Keratinocyte (primary cell): ENCODE measurements at regions not wholly inside any gene's neighbourhood (a gene's known extent, or its start where the extent isn't known, plus 50 kb on each side); places are given as distances from the start of the nearest gene placed in this dataset.

Experiments used
- DNase-seq: peaks from one replicate; pipeline ENCODE4 v3.0.0-alpha.2; 2011; ENCODE audit warnings: low read depth, missing footprints, low spot score
- FAIRE-seq: peaks from 2 replicates; lab custom pipeline; 2011; peaks lifted over from hg19 to GRCh38; lab: Jason Lieb, UNC
- H2AFZ ChIP-seq: 2 replicates; pipeline ENCODE4 v1.6.0; 2012; ENCODE audit warnings: low read length, control low read depth, inconsistent platforms; ENCODE audit not compliant: control insufficient read depth
- H3K27ac ChIP-seq: 2 replicates; pipeline ENCODE4 v1.5.1; 2011; ENCODE audit warnings: low read length; ENCODE audit not compliant: control insufficient read depth, insufficient read depth
- H3K27me3 ChIP-seq: 3 replicates; pipeline ENCODE4 v1.6.0; 2011; ENCODE audit warnings: low read length; ENCODE audit not compliant: control insufficient read depth, insufficient read depth; ENCODE audit errors: extremely low read depth
- H3K36me3 ChIP-seq, 2 experiments: 2 replicates in 1 of 2; 3 replicates in 1 of 2; pipeline ENCODE4 v1.5.1; 2011; ENCODE audit warnings: low read length in 2 of 2, mild to moderate bottlenecking in 1 of 2; ENCODE audit not compliant: control insufficient read depth in 2 of 2, insufficient read depth in 2 of 2; ENCODE audit errors: extremely low read depth in 1 of 2
- H3K4me1 ChIP-seq: 3 replicates; pipeline ENCODE4 v1.5.1; 2011; ENCODE audit warnings: low read length; ENCODE audit not compliant: control insufficient read depth, insufficient read depth; ENCODE audit errors: extremely low read depth
- H3K4me2 ChIP-seq: 3 replicates; pipeline ENCODE4 v1.6.0; 2011; ENCODE audit warnings: low read depth, low read length; ENCODE audit not compliant: control insufficient read depth, insufficient read depth; ENCODE audit errors: extremely low read depth
- H3K4me3 ChIP-seq, 3 experiments: fragments of 200-600 bp in 1 of 3; sonication (generic) in 1 of 3; 2 replicates in 2 of 3; 3 replicates in 1 of 3; pipeline ENCODE4 v1.5.1; 2011 to 2016; ENCODE audit warnings: low read length in 3 of 3, mild to moderate bottlenecking in 3 of 3, control low read depth in 2 of 3, inconsistent platforms in 1 of 3, low read depth in 1 of 3, mixed read lengths in 1 of 3, mixed run types in 1 of 3, moderate library complexity in 1 of 3; ENCODE audit not compliant: control insufficient read depth in 2 of 3, insufficient read depth in 2 of 3; ENCODE audit errors: extremely low read depth in 1 of 3
- H3K79me2 ChIP-seq: 2 replicates; pipeline ENCODE4 v1.6.0; 2012; ENCODE audit warnings: low read length; ENCODE audit not compliant: control insufficient read depth, insufficient read depth
- H3K9ac ChIP-seq: 3 replicates; pipeline ENCODE4 v1.6.0; 2011; ENCODE audit warnings: low read length; ENCODE audit not compliant: control insufficient read depth, insufficient read depth; ENCODE audit errors: extremely low read depth
- H3K9me1 ChIP-seq: 3 replicates; pipeline ENCODE4 v1.6.0; 2011; ENCODE audit warnings: low read length; ENCODE audit not compliant: control insufficient read depth, insufficient read depth; ENCODE audit errors: extremely low read depth
- H3K9me3 ChIP-seq: 2 replicates; pipeline ENCODE4 v1.5.1; 2012; ENCODE audit warnings: low read depth, low read length; ENCODE audit not compliant: control insufficient read depth
- H4K20me1 ChIP-seq: 3 replicates; pipeline ENCODE4 v1.6.0; 2011; ENCODE audit warnings: low read length; ENCODE audit not compliant: control insufficient read depth, insufficient read depth; ENCODE audit errors: extremely low read depth
- CTCF ChIP-seq, 3 experiments: IDR thresholded peaks in 1 of 3; conservative IDR thresholded peaks in 1 of 3; optimal IDR thresholded peaks in 1 of 3; 2 replicates in 2 of 3; 3 replicates in 1 of 3; pipeline versions ENCODE3 to v1.5.1; 2011; ENCODE audit warnings: low read length in 3 of 3, mild to moderate bottlenecking in 3 of 3, moderate library complexity in 2 of 3, control low read depth in 1 of 3, inconsistent platforms in 1 of 3; ENCODE audit not compliant: insufficient read depth in 2 of 3; ENCODE audit errors: extremely low read depth in 1 of 3
- EZH2 ChIP-seq: IDR thresholded peaks from one replicate; pipeline ENCODE4 v1.6.1; 2012; ENCODE audit warnings: inconsistent platforms, mild to moderate bottlenecking, low read length, moderate library complexity
- dilution Hi-C: fragments of 300-500 bp; cut with MboI; formaldehyde crosslinking; loops from one replicate; pipeline ENCODE4 v1.7.0; 2020; ENCODE audit warnings: low sequenced_read_pairs; ENCODE audit not compliant: extremely low pct_ligation_motif_present

GRCh38 chr2:3042601-3043585 lies 334.7 kb downstream of the EIPR1 start:
- H3K79me2 ChIP-seq: no peaks in the 10 kb centered on the region
- TF ChIP-seq CTCF (optimal IDR thresholded peaks at IDR 0.05 in 1 of 3, IDR thresholded peaks at IDR 0.05 in 1 of 3, conservative IDR thresholded peaks at IDR 0.05 in 1 of 3; ENCODE audit: extremely low read depth in 1 of 3, insufficient read depth in 2 of 3, low read length in 3 of 3) (no peak), EZH2 (no peak)
- H3K4me2 ChIP-seq: no peak overlapping the region
- no peak overlapping the region for H2AFZ ChIP-seq
- no peaks in the 10 kb centered on the region for H3K4me1 ChIP-seq
- H3K9me1 ChIP-seq: no peaks in the 10 kb centered on the region
- no peaks in the 10 kb centered on the region for H3K36me3 ChIP-seq
- no peak overlapping the region for H3K9ac ChIP-seq
- H3K4me3 ChIP-seq: no peak overlapping the region
- dilution Hi-C loops: no loop called here
- no peaks in the 10 kb centered on the region for H3K27me3 ChIP-seq
- no peak for FAIRE-seq
- H3K27ac ChIP-seq: no peak overlapping the region
- H3K9me3 ChIP-seq: peaks cover 21% of the 10 kb centered on the region
- DNase-seq: no peak
- no peaks in the 10 kb centered on the region for H4K20me1 ChIP-seq

GRCh38 chr2:3041841-3042600 lies 335.6 kb downstream of the EIPR1 start:
- DNase-seq (no peak), FAIRE-seq (no peak)
- Histone ChIP-seq H3K27me3 (no peaks in the 10 kb centered on the region), H3K9me1 (no peaks in the 10 kb centered on the region), H3K4me2 (no peak overlapping the region), H3K4me1 (no peaks in the 10 kb centered on the region), H3K36me3 (no peaks in the 10 kb centered on the region), H3K4me3 (no peak overlapping the region), H2AFZ (no peak overlapping the region), H3K9ac (no peak overlapping the region), H4K20me1 (no peaks in the 10 kb centered on the region), H3K9me3 (peaks cover 21% of the 10 kb centered on the region), H3K79me2 (no peaks in the 10 kb centered on the region), H3K27ac (no peak overlapping the region)
- TF ChIP-seq CTCF (optimal IDR thresholded peaks at IDR 0.05 in 1 of 3, IDR thresholded peaks at IDR 0.05 in 1 of 3, conservative IDR thresholded peaks at IDR 0.05 in 1 of 3; ENCODE audit: extremely low read depth in 1 of 3, insufficient read depth in 2 of 3, low read length in 3 of 3): no peak
- TF ChIP-seq EZH2: no peak
- dilution Hi-C loops: no loop called here
